K562 (cell line): ENCODE measurements at regions not wholly inside any gene's neighbourhood (a gene's known extent, or its start where the extent isn't known, plus 50 kb on each side); places are given as distances from the start of the nearest gene placed in this dataset.

Experiments used
- CBX8 ChIP-seq: fragments of 200-600 bp; sonication (generic); IDR thresholded peaks from 2 replicates; pipeline ENCODE4 v1.6.1; 2012; ENCODE audit warnings: borderline replicate concordance, mixed run types, low read depth, mild to moderate bottlenecking, moderate library complexity, mixed read lengths, low read length, control low read depth, inconsistent platforms; ENCODE audit not compliant: poor library complexity, severe bottlenecking; ENCODE audit errors: extremely low read depth
- CTCF ChIP-seq, 3 experiments: IDR thresholded peaks in 2 of 3; conservative IDR thresholded peaks in 1 of 3; 2 replicates each; pipeline ENCODE4 v1.5.1; 2011 to 2012; ENCODE audit warnings: low read length in 3 of 3, mild to moderate bottlenecking in 3 of 3, control low read depth in 2 of 3, improper control_type of control experiment in 1 of 3, inconsistent platforms in 1 of 3, low read depth in 1 of 3, mixed read lengths in 1 of 3, moderate library complexity in 1 of 3; ENCODE audit not compliant: insufficient read depth in 2 of 3
- E2F3 ChIP-seq: fragments of 250-450 bp; sonication (Bioruptor Pico); IDR thresholded peaks from 2 replicates; pipeline ENCODE4 v1.4.0; 2020; ENCODE audit warnings: mild to moderate bottlenecking
- FOSL1 ChIP-seq: fragments of 200-800 bp; sonication (Bioruptor generic); conservative IDR thresholded peaks from 2 replicates; pipeline ENCODE4 v1.6.1; 2016; ENCODE audit warnings: missing genetic modification characterization, missing compliant biosample characterization
- HBP1 ChIP-seq: fragments of 450-650 bp; formaldehyde crosslinking; IDR thresholded peaks from 2 replicates; pipeline ENCODE4 v1.4.0; 2022; ENCODE audit warnings: missing genetic modification characterization
- KLF10 ChIP-seq: fragments of 250-450 bp; sonication (Bioruptor Pico); IDR thresholded peaks from 2 replicates; pipeline ENCODE4 v1.6.1; 2021; ENCODE audit warnings: matching md5 sums
- NR3C1 ChIP-seq: sonication (generic); formaldehyde crosslinking; IDR thresholded peaks from 2 replicates; pipeline ENCODE4 v1.8.1; 2022; ENCODE audit warnings: missing genetic modification reagents
- ZNF512 ChIP-seq: IDR thresholded peaks from 2 replicates; pipeline ENCODE4 v1.6.1; 2016; ENCODE audit warnings: missing genetic modification characterization, missing compliant biosample characterization
- TF ChIP-seq, protein P1 (sequence below): fragments of 250-450 bp; sonication (Bioruptor Pico); IDR thresholded peaks from 2 replicates; pipeline ENCODE4 v1.8.0; 2021; ENCODE audit warnings: borderline replicate concordance, mild to moderate bottlenecking, moderate library complexity; ENCODE audit not compliant: poor library complexity, severe bottlenecking

GRCh38 chr9:88821033-88821745 lies 170.1 kb upstream of the S1PR3 start:
- TF ChIP-seq ZNF512 (no peak), KLF10 (no peak), CTCF (IDR thresholded peaks at IDR 0.05 in 2 of 3, conservative IDR thresholded peaks at IDR 0.05 in 1 of 3; ENCODE audit: insufficient read depth in 2 of 3, low read depth in 1 of 3, low read length in 3 of 3) (no peak), HBP1 (CRISPR knock-in tag) (no peak), E2F3 (CRISPR knock-in tag) (no peak), NR3C1 (CRISPR knock-in tag) (no peak), FOSL1 (tag) (no peak), CBX8 (no peak)
- TF ChIP-seq, protein P1, sequence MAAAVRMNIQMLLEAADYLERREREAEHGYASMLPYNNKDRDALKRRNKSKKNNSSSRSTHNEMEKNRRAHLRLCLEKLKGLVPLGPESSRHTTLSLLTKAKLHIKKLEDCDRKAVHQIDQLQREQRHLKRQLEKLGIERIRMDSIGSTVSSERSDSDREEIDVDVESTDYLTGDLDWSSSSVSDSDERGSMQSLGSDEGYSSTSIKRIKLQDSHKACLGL = no peak
